ENCODE measurements at regions not wholly inside any gene's neighbourhood (a gene's known extent, or its start where the extent isn't known, plus 50 kb on each side); places are given as distances from the start of the nearest gene placed in this dataset.

DNA sequence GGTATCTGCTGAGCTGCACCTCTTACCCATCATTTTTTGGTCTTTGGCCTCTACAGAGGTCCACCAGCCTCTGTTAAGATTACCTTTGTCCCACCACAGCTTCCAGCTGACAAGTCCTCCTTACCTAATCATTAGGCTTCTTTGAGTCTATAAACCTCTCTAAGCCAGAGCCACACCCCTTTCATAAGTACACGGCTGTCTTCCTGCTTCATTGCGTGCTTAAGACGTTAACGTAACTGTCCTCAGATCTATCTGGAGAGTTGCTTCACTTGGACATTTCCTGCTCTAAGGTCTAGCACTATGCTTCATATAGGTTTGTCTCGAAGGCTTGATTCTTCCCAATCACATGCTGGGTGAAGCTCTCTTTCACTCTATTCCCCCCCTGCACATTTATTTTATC lies 71.0 kb upstream of the CACHD1 start:
- TF ChIP-seq ZNF221 (tag by site-specific recombination; IDR thresholded peaks at IDR 0.05; ENCODE audit: borderline replicate concordance) (no peak), TCF7L2 (IDR thresholded peaks at IDR 0.05; ENCODE audit: borderline replicate concordance, low read depth, low read length) (no peak), ZNF558 (tag by site-specific recombination; IDR thresholded peaks at IDR 0.05) (no peak), ZBTB48 (tag by site-specific recombination; IDR thresholded peaks at IDR 0.05) (no peak), ZNF335 (tag by site-specific recombination; conservative IDR thresholded peaks at IDR 0.05) (no peak), ZNF621 (tag by site-specific recombination; IDR thresholded peaks at IDR 0.05) (no peak)
- TF ChIP-seq, protein P1, sequence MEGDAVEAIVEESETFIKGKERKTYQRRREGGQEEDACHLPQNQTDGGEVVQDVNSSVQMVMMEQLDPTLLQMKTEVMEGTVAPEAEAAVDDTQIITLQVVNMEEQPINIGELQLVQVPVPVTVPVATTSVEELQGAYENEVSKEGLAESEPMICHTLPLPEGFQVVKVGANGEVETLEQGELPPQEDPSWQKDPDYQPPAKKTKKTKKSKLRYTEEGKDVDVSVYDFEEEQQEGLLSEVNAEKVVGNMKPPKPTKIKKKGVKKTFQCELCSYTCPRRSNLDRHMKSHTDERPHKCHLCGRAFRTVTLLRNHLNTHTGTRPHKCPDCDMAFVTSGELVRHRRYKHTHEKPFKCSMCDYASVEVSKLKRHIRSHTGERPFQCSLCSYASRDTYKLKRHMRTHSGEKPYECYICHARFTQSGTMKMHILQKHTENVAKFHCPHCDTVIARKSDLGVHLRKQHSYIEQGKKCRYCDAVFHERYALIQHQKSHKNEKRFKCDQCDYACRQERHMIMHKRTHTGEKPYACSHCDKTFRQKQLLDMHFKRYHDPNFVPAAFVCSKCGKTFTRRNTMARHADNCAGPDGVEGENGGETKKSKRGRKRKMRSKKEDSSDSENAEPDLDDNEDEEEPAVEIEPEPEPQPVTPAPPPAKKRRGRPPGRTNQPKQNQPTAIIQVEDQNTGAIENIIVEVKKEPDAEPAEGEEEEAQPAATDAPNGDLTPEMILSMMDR (tag by site-specific recombination; IDR thresholded peaks at IDR 0.05), result no peak
- TF ChIP-seq, protein P2, sequence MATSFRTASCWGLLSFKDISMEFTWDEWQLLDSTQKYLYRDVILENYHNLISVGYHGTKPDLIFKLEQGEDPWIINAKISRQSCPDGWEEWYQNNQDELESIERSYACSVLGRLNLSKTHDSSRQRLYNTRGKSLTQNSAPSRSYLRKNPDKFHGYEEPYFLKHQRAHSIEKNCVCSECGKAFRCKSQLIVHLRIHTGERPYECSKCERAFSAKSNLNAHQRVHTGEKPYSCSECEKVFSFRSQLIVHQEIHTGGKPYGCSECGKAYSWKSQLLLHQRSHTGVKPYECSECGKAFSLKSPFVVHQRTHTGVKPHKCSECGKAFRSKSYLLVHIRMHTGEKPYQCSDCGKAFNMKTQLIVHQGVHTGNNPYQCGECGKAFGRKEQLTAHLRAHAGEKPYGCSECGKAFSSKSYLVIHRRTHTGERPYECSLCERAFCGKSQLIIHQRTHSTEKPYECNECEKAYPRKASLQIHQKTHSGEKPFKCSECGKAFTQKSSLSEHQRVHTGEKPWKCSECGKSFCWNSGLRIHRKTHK (tag by site-specific recombination; IDR thresholded peaks at IDR 0.05), result no peak
- TF ChIP-seq, protein P3, sequence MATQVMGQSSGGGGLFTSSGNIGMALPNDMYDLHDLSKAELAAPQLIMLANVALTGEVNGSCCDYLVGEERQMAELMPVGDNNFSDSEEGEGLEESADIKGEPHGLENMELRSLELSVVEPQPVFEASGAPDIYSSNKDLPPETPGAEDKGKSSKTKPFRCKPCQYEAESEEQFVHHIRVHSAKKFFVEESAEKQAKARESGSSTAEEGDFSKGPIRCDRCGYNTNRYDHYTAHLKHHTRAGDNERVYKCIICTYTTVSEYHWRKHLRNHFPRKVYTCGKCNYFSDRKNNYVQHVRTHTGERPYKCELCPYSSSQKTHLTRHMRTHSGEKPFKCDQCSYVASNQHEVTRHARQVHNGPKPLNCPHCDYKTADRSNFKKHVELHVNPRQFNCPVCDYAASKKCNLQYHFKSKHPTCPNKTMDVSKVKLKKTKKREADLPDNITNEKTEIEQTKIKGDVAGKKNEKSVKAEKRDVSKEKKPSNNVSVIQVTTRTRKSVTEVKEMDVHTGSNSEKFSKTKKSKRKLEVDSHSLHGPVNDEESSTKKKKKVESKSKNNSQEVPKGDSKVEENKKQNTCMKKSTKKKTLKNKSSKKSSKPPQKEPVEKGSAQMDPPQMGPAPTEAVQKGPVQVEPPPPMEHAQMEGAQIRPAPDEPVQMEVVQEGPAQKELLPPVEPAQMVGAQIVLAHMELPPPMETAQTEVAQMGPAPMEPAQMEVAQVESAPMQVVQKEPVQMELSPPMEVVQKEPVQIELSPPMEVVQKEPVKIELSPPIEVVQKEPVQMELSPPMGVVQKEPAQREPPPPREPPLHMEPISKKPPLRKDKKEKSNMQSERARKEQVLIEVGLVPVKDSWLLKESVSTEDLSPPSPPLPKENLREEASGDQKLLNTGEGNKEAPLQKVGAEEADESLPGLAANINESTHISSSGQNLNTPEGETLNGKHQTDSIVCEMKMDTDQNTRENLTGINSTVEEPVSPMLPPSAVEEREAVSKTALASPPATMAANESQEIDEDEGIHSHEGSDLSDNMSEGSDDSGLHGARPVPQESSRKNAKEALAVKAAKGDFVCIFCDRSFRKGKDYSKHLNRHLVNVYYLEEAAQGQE (tag by site-specific recombination; IDR thresholded peaks at IDR 0.05), result no peak

All from HEK293 (cell line).